GM23338 (cell line): ENCODE measurements at regions not wholly inside any gene's neighbourhood (a gene's known extent, or its start where the extent isn't known, plus 50 kb on each side); places are given as distances from the start of the nearest gene placed in this dataset.

Experiments used
- EZH2 ChIP-seq: fragments of 200-600 bp; sonication (generic); IDR thresholded peaks from one replicate; pipeline ENCODE4 v1.8.0; 2017; ENCODE audit warnings: antibody characterized with exemption, mild to moderate bottlenecking, low read depth; ENCODE audit not compliant: unreplicated experiment
- JUNB ChIP-seq: IDR thresholded peaks from one replicate; pipeline ENCODE4 v1.6.1; 2016; ENCODE audit warnings: antibody characterized with exemption; ENCODE audit not compliant: unreplicated experiment
- POLR2AphosphoS5 ChIP-seq: IDR thresholded peaks from 2 replicates; pipeline ENCODE4 v1.6.1; 2016; ENCODE audit warnings: antibody characterized with exemption, low read depth
- TF ChIP-seq, protein P1 (sequence below), 2 experiments: fragments of 200-600 bp in 1 of 2; sonication (generic) in 1 of 2; conservative IDR thresholded peaks; 2 replicates each; pipeline versions ENCODE4 v1.5.1 to v1.6.1; 2016 to 2017; ENCODE audit warnings: antibody characterized with exemption in 2 of 2, low read depth in 2 of 2, mild to moderate bottlenecking in 2 of 2, moderate library complexity in 1 of 2

DNA sequence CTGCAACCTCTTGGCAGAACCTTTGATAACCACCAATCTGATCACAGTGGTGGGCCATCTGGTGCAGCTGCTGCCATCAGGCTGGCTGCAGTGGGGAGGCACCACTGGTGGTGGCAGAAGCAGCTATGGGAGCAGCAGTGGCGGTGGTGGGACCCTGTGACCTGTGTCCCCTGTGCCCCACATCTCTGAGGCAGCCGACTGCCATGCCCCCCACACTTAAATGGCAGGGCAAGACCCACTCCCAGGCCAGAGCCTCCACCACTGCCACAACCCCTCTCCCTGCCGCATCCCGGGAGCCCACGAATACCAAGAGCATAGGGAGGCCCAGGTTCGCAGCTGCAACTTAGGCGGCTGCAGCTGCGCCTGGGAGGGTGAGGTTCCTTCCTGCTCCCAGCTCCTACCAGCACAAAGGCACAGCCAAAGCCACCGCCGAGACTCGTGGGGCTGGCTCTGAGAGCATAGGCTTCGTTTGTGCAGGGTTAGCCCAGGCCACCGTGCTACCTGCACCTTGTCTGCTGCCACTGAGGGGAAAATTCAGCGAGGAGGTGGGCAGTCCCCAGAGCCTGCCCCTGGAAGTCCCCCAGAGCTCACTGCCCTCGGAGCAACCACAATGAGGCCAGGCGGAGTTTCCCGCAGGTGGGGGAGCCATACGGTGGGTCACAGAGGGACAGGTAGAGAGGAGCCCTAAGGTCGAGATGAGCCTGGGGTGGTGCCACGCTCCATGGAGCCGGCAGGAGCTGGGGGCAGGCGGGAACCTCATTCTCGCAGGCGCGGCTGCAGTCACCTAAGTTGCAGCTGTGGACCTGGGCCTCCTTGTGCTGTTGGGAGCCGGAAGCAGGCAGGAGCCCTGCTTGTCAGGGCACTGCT is 518.7 kb downstream of the RWDD3 start:
- TF ChIP-seq, protein P1, sequence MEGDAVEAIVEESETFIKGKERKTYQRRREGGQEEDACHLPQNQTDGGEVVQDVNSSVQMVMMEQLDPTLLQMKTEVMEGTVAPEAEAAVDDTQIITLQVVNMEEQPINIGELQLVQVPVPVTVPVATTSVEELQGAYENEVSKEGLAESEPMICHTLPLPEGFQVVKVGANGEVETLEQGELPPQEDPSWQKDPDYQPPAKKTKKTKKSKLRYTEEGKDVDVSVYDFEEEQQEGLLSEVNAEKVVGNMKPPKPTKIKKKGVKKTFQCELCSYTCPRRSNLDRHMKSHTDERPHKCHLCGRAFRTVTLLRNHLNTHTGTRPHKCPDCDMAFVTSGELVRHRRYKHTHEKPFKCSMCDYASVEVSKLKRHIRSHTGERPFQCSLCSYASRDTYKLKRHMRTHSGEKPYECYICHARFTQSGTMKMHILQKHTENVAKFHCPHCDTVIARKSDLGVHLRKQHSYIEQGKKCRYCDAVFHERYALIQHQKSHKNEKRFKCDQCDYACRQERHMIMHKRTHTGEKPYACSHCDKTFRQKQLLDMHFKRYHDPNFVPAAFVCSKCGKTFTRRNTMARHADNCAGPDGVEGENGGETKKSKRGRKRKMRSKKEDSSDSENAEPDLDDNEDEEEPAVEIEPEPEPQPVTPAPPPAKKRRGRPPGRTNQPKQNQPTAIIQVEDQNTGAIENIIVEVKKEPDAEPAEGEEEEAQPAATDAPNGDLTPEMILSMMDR (conservative IDR thresholded peaks at IDR 0.05; ENCODE audit: low read depth in 2 of 2), result no peak
- TF ChIP-seq POLR2AphosphoS5 (no peak), EZH2 (no peak), JUNB (no peak)
